ENCODE measurements at regions not wholly inside any gene's neighbourhood (a gene's known extent, or its start where the extent isn't known, plus 50 kb on each side); places are given as distances from the start of the nearest gene placed in this dataset.
"Not testable (repeated sequence)": the region's sequence is repeated elsewhere in the genome, so short reads cannot be mapped to it uniquely, and the experiment has no call there.

DNA sequence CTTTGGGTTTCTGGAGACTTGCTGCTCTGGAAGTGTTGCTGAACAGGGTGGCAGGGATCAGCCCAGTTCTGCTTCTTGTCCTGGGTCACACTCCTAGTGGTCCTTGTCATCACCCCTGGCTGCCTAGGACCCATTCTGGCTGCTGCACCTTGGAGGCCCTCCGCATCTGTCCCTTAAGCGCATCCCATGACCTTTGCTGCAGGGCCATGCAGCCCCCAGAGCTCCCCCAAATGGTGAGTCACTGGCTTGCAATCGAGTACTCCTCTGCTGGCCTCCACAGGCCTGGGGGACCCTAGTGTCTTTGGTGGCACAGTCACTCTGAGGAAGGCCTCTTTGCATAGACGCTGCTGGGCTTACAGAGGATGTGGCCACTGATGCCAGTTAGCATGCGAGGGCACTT lies 188.5 kb downstream of the ASB1 start:
- H3K27ac ChIP-seq, result no peak overlapping the region
- TF ChIP-seq, protein P1, sequence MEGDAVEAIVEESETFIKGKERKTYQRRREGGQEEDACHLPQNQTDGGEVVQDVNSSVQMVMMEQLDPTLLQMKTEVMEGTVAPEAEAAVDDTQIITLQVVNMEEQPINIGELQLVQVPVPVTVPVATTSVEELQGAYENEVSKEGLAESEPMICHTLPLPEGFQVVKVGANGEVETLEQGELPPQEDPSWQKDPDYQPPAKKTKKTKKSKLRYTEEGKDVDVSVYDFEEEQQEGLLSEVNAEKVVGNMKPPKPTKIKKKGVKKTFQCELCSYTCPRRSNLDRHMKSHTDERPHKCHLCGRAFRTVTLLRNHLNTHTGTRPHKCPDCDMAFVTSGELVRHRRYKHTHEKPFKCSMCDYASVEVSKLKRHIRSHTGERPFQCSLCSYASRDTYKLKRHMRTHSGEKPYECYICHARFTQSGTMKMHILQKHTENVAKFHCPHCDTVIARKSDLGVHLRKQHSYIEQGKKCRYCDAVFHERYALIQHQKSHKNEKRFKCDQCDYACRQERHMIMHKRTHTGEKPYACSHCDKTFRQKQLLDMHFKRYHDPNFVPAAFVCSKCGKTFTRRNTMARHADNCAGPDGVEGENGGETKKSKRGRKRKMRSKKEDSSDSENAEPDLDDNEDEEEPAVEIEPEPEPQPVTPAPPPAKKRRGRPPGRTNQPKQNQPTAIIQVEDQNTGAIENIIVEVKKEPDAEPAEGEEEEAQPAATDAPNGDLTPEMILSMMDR (conservative IDR thresholded peaks at IDR 0.05), result no peak

DNA sequence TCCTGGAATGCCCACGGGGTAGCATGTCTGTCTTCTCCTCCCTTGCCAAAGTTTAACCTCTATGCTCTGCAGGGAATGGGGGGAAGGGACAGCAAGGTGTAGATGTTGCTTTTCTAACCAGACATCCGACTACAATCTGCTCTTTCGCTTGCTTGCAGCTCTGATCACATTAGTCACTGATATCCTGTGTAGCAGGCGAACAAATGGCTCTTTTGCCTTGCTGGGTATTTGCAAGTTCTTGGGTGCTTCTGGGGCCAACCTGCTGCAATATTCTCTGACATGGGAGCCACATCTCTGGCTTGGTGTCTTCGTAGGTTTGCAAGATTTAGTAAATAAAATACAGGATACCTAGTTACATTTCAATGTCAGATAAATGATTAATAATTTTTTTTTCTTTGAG lies 190.0 kb downstream of the ASB1 start:
- no peak overlapping the region for H3K27ac ChIP-seq
- TF ChIP-seq, protein P1 (conservative IDR thresholded peaks at IDR 0.05), result no peak

DNA sequence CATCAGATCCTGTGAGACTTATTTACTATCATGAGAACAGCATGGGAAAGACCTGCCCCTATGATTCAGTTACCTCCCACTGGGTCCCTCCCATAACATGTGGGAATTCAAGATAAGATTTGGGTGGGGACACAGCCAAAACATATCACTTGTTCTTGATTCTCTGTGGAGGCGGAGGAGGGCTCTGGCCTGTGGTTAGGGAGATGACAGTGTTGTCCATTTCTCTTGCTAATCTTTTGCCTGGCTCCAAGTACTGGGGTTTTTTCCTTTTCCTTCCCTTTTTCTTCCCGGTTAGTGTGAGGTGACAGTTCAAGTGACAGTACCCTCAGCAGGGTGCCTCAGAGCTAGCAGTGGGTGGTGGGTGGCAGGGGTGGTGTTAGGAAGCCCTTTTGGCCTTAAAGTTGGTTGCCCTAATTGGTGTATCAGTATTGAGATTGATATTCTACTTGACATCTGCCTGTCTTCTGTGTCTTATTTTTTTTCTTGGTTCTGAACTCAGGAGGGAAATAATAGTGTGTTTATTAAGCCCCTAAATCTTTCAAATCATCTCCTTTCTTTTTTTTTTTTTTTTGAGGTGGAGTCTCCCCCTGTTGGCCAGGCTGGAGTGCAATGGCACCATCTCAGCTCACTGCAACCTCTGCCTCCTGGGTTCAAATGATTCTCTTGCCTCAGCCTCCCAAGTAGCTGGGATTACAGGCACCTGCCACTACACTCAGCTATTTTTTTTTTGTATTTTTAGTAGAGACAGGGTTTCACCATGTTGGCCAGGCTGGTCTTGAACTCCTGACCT lies 192.0 kb downstream of the ASB1 start:
- TF ChIP-seq, protein P1 (conservative IDR thresholded peaks at IDR 0.05), result peak; percentile 48
- not testable (repeated sequence) for H3K27ac ChIP-seq

DNA sequence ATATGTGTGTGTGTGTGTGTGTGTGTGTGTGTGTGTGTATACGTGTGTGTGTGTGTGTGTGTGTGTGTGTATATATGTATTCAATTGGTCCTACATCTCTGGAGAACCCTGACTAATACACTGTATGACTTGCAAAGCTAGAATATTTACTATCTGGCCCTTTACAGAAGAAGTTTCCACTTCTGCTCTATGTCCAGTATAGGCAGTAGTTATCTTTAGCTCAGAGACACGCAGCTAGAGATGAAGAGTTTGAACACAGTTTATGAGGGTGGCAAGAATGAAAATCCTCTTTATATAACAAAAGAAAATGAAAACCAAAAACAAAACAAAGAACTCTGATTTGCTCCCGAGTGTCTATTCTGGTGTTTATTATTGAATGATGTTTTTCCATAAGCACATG lies 201.2 kb downstream of the ASB1 start:
- TF ChIP-seq, protein P1 (conservative IDR thresholded peaks at IDR 0.05), result no peak
- H3K27ac ChIP-seq, result no peak overlapping the region

DNA sequence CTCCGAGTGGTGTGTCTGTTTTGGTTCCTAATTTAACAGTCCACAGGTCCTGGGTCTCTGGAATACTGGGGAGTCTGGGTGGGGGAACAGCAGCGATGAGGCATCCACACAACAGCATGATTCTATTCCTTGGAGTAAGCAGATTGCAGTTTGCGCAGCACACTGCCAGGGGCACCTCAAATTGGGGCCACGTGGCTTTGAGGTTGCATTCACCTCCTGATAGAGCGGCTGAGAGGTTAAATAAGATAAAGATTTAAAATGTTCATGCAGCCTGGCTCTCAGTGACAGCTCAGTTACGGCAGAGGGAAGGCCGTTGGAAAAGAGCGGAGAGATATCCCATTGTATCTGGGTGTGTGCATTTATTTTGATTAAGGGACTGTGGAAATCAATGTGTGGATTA lies 202.3 kb downstream of the ASB1 start:
- TF ChIP-seq, protein P1 (conservative IDR thresholded peaks at IDR 0.05), result no peak

DNA sequence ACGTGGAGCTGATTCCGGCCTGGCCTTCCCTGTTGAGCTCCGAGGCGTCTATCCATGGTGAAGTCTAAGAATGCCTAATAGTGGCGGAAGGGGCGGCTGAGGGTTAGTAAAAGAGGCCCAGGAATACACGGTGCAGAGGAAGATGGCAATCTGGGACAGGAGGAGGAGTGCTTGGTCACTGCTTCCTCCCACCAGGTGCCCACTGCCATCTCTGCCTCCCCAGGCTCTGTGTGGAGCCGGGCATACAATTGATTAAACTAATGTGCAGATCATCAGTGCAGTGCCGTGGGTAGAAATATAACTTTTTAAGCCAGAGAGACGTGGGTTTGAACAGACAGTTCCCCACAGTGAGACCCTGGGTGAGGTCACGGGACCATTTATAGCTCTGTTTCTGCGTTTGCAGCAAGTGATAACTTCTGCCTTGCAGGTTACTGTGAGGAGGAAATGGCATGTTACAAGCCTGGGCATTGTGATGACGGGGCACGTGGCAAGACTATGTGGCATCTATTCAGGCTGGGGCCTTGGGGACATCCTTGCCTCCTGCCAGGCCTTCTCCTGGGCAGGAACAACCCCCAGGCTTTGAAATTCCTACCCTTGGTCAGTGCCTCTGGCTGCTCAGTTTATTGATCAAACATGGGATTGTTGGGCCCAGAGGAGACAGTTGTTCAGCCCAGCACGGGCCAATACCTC lies 204.9 kb downstream of the ASB1 start:
- TF ChIP-seq, protein P1 (conservative IDR thresholded peaks at IDR 0.05), result no peak
- H3K27ac ChIP-seq, result no peak overlapping the region

More for the DNA sequence above, 202.3 kb downstream of the ASB1 start:
- H3K27ac ChIP-seq, result no peak overlapping the region

DNA sequence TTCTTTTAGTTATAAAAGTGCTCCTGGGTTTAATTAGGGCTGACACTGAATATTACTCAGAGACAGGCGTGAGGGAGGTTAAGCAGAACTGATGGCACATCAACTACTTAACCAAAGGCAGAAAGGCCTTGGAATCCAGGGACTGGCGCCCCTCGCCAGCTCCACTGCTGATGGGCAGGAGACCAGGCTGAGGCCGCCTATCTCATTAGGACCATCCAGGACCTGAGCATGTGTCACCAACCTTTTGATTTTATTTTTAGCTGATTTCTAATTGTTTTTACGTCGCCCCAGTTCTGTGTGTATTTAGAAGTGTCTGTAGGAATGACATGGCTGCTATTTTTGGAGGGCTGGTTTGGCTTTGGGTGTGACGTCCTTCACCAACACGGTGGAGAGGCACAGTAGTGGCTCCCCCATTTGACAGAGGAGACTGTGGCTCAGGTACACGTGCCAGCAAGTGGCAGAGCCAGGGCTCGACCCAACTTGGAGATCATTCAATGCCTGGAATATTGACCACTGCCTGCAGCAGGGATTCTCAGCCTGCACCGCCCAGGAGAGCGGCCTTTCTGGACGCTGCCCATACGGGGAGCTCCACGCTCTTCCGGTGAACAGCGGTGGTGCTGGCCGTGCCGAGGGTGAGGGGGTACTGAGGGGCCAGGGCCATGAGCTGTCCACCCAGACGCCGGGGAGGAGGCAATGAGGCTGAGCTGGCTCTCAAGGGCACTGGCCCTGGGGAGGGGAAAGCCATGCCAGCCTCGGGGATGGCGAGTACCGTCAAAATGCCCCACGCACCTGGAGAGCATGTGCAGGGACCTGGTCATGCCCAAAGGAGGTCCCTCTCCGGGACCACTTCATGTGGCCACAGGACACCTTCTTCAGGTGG lies 205.7 kb downstream of the ASB1 start:
- TF ChIP-seq, protein P1 (conservative IDR thresholded peaks at IDR 0.05), result no peak

More for the DNA sequence above, 205.7 kb downstream of the ASB1 start:
- H3K27ac ChIP-seq, result no peak overlapping the region
